ENCODE measurements at regions not wholly inside any gene's neighbourhood (a gene's known extent, or its start where the extent isn't known, plus 50 kb on each side); places are given as distances from the start of the nearest gene placed in this dataset.

DNA sequence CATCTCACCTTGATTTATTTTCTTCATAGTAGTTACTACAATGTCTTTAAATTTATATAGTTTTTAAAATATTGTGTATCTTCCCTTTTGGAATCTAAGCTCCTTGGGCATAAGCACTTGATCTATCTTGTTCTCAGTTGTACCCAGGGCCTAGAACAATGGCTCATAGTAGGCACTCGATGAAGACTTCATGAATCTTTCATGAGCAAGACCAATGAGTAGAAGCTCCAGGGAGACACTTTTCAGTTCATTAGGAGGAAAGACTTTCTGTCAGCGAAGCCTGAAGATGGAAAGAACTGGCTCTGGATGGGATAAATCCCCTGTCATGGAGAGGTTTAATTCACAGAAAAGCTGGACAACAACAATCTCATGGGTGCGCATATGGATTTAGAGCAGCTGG is 140.2 kb upstream of the CRY1 start:
- TF ChIP-seq, protein P1, sequence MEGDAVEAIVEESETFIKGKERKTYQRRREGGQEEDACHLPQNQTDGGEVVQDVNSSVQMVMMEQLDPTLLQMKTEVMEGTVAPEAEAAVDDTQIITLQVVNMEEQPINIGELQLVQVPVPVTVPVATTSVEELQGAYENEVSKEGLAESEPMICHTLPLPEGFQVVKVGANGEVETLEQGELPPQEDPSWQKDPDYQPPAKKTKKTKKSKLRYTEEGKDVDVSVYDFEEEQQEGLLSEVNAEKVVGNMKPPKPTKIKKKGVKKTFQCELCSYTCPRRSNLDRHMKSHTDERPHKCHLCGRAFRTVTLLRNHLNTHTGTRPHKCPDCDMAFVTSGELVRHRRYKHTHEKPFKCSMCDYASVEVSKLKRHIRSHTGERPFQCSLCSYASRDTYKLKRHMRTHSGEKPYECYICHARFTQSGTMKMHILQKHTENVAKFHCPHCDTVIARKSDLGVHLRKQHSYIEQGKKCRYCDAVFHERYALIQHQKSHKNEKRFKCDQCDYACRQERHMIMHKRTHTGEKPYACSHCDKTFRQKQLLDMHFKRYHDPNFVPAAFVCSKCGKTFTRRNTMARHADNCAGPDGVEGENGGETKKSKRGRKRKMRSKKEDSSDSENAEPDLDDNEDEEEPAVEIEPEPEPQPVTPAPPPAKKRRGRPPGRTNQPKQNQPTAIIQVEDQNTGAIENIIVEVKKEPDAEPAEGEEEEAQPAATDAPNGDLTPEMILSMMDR (conservative IDR thresholded peaks at IDR 0.05; ENCODE audit: low read length): no peak
- no peak for TF ChIP-seq EZH2phosphoT487 (IDR thresholded peaks at IDR 0.05; ENCODE audit: borderline replicate concordance)
